HUES6 (cell line): ENCODE measurements at regions not wholly inside any gene's neighbourhood (a gene's known extent, or its start where the extent isn't known, plus 50 kb on each side); places are given as distances from the start of the nearest gene placed in this dataset.

ENCODE experiments used
- H3K27ac ChIP-seq: 2 replicates; pipeline ENCODE4 v1.7.0; 2013; ENCODE audit warnings: low read depth, mild to moderate bottlenecking, low read length, inconsistent platforms
- H3K27me3 ChIP-seq: 2 replicates; pipeline ENCODE4 v1.6.1; 2013; ENCODE audit warnings: low read length; ENCODE audit not compliant: control insufficient read depth, insufficient read depth
- H3K36me3 ChIP-seq: 2 replicates; pipeline ENCODE4 v1.6.1; 2013; ENCODE audit warnings: low read length; ENCODE audit not compliant: control insufficient read depth, insufficient read depth
- H3K4me1 ChIP-seq: 2 replicates; pipeline ENCODE4 v1.6.1; 2013; ENCODE audit warnings: low read length; ENCODE audit not compliant: control insufficient read depth, insufficient read depth
- H3K4me3 ChIP-seq: 2 replicates; pipeline ENCODE4 v1.5.1; 2013; ENCODE audit warnings: low read depth, low read length
- H3K9ac ChIP-seq: one replicate; pipeline ENCODE4 v1.6.1; 2013; ENCODE audit warnings: mild to moderate bottlenecking, low read length
- H3K9me3 ChIP-seq: 2 replicates; pipeline ENCODE4 v1.6.1; 2013; ENCODE audit warnings: low read depth, low read length; ENCODE audit not compliant: control insufficient read depth, insufficient read depth

DNA sequence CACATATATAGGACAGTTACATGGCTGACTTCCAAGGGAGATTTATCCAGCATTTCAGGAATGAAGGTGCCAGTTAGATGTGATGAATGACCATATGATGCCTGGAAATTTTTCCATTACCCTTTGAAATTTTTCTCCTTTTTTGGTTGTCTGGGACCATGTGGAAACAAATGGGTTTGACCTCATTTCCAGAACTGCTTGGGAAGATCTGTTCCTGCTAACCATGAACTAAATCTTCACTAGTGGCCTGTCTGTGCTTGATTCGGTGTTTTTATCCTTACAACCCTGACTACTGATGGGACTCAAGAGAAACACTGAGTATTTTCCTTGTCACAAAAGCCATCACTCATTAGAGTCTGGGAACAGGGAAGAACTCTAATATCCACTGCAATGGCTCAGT is 409.4 kb downstream of the PDCD6IP start:
- Histone ChIP-seq H3K27ac (no peak overlapping the region), H3K4me1 (no peaks in the 10 kb centered on the region), H3K9ac (no peak overlapping the region), H3K27me3 (no peaks in the 10 kb centered on the region), H3K9me3 (no peaks in the 10 kb centered on the region), H3K36me3 (no peaks in the 10 kb centered on the region), H3K4me3 (no peak overlapping the region)

DNA sequence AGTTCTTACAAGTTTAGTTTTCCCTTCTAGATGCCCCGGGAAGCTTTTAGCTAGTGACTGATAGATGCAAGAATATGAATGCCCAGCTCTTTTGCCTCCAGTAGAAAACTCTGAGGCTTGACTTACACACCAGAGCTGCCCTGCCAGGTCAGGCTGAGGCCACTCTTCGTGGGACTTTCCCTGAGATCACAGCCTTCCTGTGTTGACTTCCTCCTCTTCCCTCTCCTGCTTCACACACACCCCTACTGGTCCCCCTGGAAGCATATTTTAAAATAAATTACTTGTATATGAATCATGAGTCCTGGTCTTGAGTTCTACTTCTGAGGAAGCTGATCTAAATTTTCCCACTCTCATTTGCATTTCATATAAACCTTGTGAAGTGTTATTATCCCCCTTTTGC is 413.7 kb downstream of the PDCD6IP start:
- no peaks in the 10 kb centered on the region for H3K27me3 ChIP-seq
- H3K36me3 ChIP-seq: no peaks in the 10 kb centered on the region
- no peak overlapping the region for H3K27ac ChIP-seq
- no peaks in the 10 kb centered on the region for H3K9me3 ChIP-seq
- no peaks in the 10 kb centered on the region for H3K4me1 ChIP-seq
- H3K9ac ChIP-seq: no peak overlapping the region
- no peak overlapping the region for H3K4me3 ChIP-seq

DNA sequence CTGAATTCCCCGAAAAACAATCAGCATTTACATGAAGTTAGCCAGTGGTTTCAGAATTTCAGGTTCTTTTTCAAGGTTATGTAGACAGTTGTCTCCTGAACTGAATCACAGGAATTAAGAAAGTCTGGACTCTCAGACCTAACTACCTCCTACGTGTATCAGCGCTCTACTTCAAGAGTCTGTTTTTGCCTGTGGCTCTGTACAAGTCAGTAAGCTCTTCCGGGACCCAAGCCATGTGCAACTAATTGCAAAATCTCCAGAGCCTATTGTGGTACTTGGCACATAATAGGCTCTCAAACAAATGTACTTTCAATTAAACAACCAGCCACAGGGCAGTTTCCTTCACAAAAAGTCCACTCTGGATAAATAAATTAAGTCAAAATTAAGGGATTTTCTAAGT is 414.2 kb downstream of the PDCD6IP start:
- Histone ChIP-seq H3K27me3 (no peaks in the 10 kb centered on the region), H3K4me3 (no peak overlapping the region), H3K9me3 (no peaks in the 10 kb centered on the region), H3K4me1 (no peaks in the 10 kb centered on the region), H3K27ac (no peak overlapping the region), H3K9ac (no peak overlapping the region), H3K36me3 (no peaks in the 10 kb centered on the region)

DNA sequence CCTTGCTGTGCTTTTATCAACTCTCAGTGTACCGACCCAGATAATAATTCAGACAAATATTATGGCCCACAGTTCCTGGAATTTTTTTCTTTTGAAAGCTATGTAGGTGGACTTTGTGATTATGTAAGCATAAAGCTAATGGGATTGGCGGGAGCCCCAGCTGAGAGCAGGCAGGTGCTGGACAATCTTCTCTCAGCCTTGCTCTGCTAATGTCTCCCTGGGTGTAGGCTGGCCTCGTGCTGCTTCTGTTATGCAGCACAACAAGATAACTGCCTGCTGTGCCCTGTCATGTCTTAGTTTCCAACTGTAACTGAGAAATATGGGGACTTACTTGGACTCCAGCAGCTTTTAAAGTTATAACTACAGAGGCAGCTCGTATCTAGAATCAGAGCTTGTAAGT is 415.0 kb downstream of the PDCD6IP start:
- Histone ChIP-seq H3K27me3 (no peaks in the 10 kb centered on the region), H3K9me3 (no peaks in the 10 kb centered on the region), H3K36me3 (no peaks in the 10 kb centered on the region), H3K9ac (no peak overlapping the region), H3K27ac (no peak overlapping the region), H3K4me3 (no peak overlapping the region), H3K4me1 (no peaks in the 10 kb centered on the region)

DNA sequence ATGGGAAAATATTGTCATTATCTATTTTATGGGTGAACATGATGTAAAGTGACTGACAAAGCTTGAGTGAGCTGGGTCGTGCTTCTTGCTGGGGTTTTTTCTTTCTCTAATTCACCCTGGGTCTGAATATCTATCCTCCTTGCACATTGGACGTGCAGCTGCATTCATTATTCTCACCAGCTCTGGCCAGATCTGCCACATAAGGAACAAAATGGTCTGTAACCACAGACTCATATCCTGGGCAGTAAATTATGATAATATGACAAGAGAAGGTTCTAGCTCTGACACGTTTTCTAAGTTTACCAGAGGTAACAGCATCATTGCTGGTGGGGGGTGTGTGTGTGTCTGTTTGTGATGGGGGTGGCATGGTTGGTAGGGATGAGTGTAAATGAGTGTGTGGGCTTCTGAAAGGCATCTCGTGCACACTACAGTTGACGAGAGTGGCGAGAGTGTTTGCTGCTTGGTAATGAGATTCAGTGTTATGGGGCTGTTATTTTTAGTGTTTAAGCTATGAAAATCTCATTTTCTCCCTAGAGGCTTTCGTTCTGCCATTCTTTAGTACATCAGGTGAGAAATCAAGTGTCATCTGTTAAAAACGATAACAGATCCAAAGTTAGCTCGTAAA is 418.4 kb downstream of the PDCD6IP start:
- no peaks in the 10 kb centered on the region for H3K9me3 ChIP-seq
- no peaks in the 10 kb centered on the region for H3K27me3 ChIP-seq
- H3K36me3 ChIP-seq: no peaks in the 10 kb centered on the region
- no peaks in the 10 kb centered on the region for H3K4me1 ChIP-seq
- no peak overlapping the region for H3K9ac ChIP-seq
- no peak overlapping the region for H3K27ac ChIP-seq
- no peak overlapping the region for H3K4me3 ChIP-seq

DNA sequence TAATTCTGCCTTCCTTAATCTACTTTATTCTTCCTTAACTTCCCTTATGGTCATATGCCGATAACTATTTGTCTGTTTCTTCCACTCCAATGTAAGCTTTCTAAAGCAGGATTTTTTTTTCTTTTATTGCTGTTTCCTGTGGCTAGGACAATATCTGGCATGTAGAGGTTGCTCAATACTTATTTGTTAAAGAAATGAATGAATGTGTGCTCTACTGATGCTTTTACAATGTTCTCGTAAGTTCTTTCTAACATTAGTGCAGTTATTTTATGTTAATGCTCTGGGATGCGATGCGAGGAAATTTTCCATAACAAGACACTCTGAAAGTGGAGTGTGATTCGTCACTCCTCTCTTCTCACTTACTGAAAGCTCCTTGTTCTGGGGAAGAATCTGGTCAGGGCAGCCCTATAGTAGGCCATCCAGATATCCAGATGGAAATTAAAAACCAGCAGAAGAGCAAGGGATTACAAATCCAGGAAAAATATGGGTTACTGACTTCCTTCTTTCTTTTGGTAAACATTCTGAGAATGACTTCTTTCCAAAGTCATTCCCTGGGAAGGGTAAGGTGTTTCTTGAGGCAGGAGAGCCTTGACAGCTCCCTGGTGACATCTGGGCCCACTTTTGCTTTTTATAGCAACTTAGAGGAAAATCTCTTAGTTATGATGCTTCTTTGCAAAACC is 420.4 kb downstream of the PDCD6IP start:
- Histone ChIP-seq H3K36me3 (no peaks in the 10 kb centered on the region), H3K27me3 (no peaks in the 10 kb centered on the region), H3K9me3 (no peaks in the 10 kb centered on the region), H3K4me3 (no peak overlapping the region), H3K27ac (no peak overlapping the region), H3K4me1 (no peaks in the 10 kb centered on the region), H3K9ac (no peak overlapping the region)

DNA sequence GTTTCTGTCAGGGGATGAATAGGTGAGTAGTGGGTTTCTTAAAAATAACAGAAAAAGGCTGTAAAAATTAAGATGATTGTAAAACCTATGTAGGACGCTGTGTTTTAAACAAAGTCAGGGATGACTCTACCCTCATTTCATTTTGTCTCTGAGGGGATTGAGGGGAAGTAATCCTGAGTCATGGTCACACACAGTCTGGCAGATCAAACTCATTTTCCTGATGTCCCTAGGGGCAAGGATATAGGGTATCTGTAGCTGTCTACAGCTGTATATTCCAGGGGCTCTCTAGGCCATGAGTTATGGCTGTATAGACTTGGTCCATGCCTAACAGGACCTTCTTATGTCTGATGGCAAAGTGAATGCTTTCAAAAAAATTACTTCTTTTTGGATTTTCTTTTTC is 421.1 kb downstream of the PDCD6IP start:
- Histone ChIP-seq H3K4me1 (no peaks in the 10 kb centered on the region), H3K27ac (no peak overlapping the region)

DNA sequence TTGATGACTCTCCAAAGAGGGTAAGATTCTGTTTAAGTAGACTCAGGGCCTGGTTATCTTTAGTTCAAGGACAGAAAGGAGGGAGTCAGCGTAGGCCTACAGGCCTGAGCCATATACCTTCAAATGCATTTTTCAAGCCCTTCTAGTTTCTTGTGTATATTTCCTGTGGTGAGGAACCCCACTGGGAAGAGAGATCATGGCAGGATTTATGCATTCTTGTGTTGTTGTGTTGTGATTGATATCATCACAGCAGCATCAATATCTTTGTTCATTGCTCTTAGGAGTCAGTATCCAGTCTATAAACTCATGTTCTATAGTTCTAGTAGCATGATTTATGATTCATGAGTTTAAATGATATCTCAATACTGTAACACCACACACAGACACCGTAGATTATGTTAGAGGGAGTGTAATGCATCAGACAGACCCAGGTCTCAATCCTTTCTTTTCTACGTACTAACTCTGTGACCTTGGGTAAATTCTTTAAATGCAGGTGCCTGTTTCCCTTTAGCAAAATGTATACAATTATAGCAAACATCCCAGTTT is 427.5 kb downstream of the PDCD6IP start:
- no peaks in the 10 kb centered on the region for H3K36me3 ChIP-seq

More for the DNA sequence above, 421.1 kb downstream of the PDCD6IP start:
- no peak overlapping the region for H3K4me3 ChIP-seq
- H3K9ac ChIP-seq: no peak overlapping the region
- H3K27me3 ChIP-seq: no peaks in the 10 kb centered on the region
- H3K36me3 ChIP-seq: no peaks in the 10 kb centered on the region
- no peaks in the 10 kb centered on the region for H3K9me3 ChIP-seq

DNA sequence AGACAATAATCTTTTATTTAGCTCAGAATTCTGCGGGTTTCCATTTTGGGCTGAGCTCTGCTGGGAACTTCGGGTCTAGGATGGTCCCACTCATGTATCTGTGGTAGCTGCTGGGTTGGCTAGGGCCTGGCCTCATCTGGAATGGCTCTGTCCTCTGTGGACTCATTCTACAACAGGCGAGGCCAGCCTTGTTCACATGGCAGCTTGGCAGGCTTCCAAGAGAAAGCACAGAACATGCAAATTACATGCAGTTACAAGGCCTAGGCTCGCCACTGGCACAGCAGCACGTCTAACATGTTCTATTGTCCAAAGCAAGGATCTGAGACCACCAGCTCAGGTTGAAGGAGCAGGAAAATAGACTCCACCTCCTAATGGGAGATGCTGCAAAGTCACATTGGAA is 431.4 kb downstream of the PDCD6IP start:
- Histone ChIP-seq H3K9ac (no peak overlapping the region), H3K4me3 (no peak overlapping the region), H3K27ac (no peak overlapping the region), H3K4me1 (no peaks in the 10 kb centered on the region), H3K27me3 (no peaks in the 10 kb centered on the region), H3K9me3 (no peaks in the 10 kb centered on the region), H3K36me3 (no peaks in the 10 kb centered on the region)

More for the DNA sequence above, 427.5 kb downstream of the PDCD6IP start:
- Histone ChIP-seq H3K9me3 (no peaks in the 10 kb centered on the region), H3K27me3 (no peaks in the 10 kb centered on the region), H3K4me3 (no peak overlapping the region), H3K9ac (no peak overlapping the region), H3K4me1 (no peaks in the 10 kb centered on the region), H3K27ac (no peak overlapping the region)

DNA sequence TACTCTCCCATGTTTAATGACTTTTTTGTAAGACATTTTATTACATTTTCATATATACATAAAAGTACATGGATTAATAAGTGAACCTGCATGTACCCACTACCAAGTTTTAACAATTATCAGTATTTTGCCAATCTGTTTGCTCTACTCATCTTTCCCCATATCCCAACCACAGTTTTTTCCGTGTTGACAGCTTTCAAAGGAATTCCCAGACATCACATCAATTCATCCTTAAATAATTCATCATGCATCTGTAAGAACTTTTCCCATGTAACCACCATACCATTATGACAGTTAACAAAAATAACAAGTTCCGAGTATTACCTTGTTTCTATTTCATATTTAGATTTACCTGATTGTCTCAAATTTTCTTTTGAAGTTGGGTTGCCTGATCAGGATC is 436.7 kb downstream of the PDCD6IP start:
- no peak overlapping the region for H3K9ac ChIP-seq
- H3K36me3 ChIP-seq: no peaks in the 10 kb centered on the region
- H3K27me3 ChIP-seq: no peaks in the 10 kb centered on the region
- no peak overlapping the region for H3K4me3 ChIP-seq
- H3K4me1 ChIP-seq: no peaks in the 10 kb centered on the region
- H3K27ac ChIP-seq: no peak overlapping the region
- H3K9me3 ChIP-seq: no peaks in the 10 kb centered on the region

DNA sequence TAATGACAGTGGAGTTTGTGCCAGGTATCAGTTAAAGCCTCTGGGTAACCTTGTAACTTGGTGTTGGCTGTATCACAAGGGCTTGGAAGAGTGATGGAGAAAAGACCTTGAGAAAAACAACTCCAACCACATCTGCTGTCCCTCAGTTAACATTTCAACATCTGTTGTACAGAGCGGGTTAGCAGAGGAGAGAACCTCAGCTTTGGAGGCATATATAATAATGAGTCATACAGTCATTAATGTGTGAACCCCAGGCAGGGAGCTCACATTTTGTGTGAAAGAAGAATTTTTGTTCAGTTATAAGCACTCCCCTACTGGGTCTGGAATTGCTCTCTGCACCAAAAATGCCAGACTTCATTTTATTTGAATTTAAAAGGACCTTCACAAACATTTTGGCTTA is 439.5 kb downstream of the PDCD6IP start:
- Histone ChIP-seq H3K27me3 (no peaks in the 10 kb centered on the region), H3K36me3 (no peaks in the 10 kb centered on the region), H3K9me3 (no peaks in the 10 kb centered on the region), H3K9ac (no peak overlapping the region), H3K4me3 (no peak overlapping the region), H3K4me1 (peaks cover 2% of the 10 kb centered on the region; the same call in 1 of the 2 replicates), H3K27ac (no peak overlapping the region)
